Body of pancreas (tissue), 4 donors: ENCODE measurements at regions not wholly inside any gene's neighbourhood (a gene's known extent, or its start where the extent isn't known, plus 50 kb on each side); places are given as distances from the start of the nearest gene placed in this dataset.

Experiments used
- POLR2A ChIP-seq, 3 donors: fragments of 450-650 bp; IDR thresholded peaks; one replicate each; pipeline ENCODE4 v1.6.1; 2016; ENCODE audit warnings: antibody characterized with exemption in 3 of 3, mild to moderate bottlenecking in 2 of 3
- TF ChIP-seq, protein P1 (sequence below), 7 experiments: fragments of 450-650 bp in 4 of 7; fragments of 200-600 bp in 3 of 7; sonication (generic) in 3 of 7; IDR thresholded peaks; one replicate each; pipeline ENCODE4 v1.5.1; 2016 to 2019; ENCODE audit warnings: antibody characterized with exemption in 7 of 7

DNA sequence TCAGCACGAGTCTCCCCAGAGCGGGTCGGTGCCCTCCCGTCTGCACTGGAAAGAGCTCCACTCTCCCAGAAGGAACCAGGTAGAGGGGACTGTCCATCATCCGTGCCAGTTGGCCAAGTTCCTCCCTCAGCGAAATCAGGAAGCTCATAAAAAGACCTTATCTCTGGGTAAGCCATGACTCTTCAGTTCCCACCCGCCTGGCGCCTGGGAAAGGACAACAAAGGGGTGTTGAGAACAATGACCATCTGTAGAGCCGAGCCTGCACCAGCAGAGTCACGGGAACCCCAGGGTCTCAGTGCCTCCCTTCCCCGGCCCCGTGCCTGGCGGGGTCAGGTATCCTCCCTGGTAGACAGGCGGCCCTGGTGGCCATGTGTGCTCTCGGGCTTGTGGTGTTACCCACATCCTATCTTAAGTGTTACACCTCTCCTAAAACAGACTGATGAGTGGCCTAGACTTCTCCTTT, 190.7 kb downstream of the AXIN2 start:
- TF ChIP-seq, protein P1, sequence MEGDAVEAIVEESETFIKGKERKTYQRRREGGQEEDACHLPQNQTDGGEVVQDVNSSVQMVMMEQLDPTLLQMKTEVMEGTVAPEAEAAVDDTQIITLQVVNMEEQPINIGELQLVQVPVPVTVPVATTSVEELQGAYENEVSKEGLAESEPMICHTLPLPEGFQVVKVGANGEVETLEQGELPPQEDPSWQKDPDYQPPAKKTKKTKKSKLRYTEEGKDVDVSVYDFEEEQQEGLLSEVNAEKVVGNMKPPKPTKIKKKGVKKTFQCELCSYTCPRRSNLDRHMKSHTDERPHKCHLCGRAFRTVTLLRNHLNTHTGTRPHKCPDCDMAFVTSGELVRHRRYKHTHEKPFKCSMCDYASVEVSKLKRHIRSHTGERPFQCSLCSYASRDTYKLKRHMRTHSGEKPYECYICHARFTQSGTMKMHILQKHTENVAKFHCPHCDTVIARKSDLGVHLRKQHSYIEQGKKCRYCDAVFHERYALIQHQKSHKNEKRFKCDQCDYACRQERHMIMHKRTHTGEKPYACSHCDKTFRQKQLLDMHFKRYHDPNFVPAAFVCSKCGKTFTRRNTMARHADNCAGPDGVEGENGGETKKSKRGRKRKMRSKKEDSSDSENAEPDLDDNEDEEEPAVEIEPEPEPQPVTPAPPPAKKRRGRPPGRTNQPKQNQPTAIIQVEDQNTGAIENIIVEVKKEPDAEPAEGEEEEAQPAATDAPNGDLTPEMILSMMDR (IDR thresholded peaks at IDR 0.05) = no peak
- TF ChIP-seq POLR2A (IDR thresholded peaks at IDR 0.05) = peak in 2 of 3 donors; percentile 13 to 16
